GM23248 (cell line): ENCODE measurements at regions not wholly inside any gene's neighbourhood (a gene's known extent, or its start where the extent isn't known, plus 50 kb on each side); places are given as distances from the start of the nearest gene placed in this dataset.
A peak's percentile ranks its signal among the peaks of the same experiment; 100 is the strongest.

Source experiments
- DNase-seq: peaks from one replicate; pipeline ENCODE4 v3.0.0-alpha.2; 2015
- H2AFZ ChIP-seq: fragments of 200-600 bp; sonication (generic); 2 replicates; pipeline ENCODE4 v1.6.1; 2016; ENCODE audit warnings: antibody characterized with exemption
- H3F3A ChIP-seq: fragments of 200-600 bp; sonication (generic); 2 replicates; pipeline ENCODE4 v1.6.1; 2016; ENCODE audit warnings: mild to moderate bottlenecking, antibody characterized with exemption, mixed run types; ENCODE audit not compliant: insufficient read depth
- H3K27ac ChIP-seq: fragments of 200-600 bp; sonication (generic); 2 replicates; pipeline ENCODE4 v1.5.1; 2016; ENCODE audit warnings: mild to moderate bottlenecking
- H3K27me3 ChIP-seq: fragments of 200-600 bp; sonication (generic); replicated peaks from 2 replicates; pipeline ENCODE4 v1.6.1; 2016; ENCODE audit warnings: mild to moderate bottlenecking; ENCODE audit not compliant: insufficient read depth
- H3K36me3 ChIP-seq: fragments of 200-600 bp; sonication (generic); 2 replicates; pipeline ENCODE4 v1.6.1; 2016; ENCODE audit warnings: low read depth, mild to moderate bottlenecking
- H3K4me1 ChIP-seq: fragments of 200-600 bp; sonication (generic); 2 replicates; pipeline ENCODE4 v1.6.1; 2016; ENCODE audit warnings: mild to moderate bottlenecking; ENCODE audit not compliant: insufficient read depth
- H3K4me2 ChIP-seq: fragments of 200-600 bp; sonication (generic); one replicate; pipeline ENCODE4 v1.6.1; 2016; ENCODE audit warnings: mild to moderate bottlenecking; ENCODE audit not compliant: unreplicated experiment
- H3K4me3 ChIP-seq: fragments of 200-600 bp; sonication (generic); 2 replicates; pipeline ENCODE4 v1.5.1; 2016; ENCODE audit warnings: mild to moderate bottlenecking
- H3K79me2 ChIP-seq: fragments of 200-600 bp; sonication (generic); 2 replicates; pipeline ENCODE4 v1.6.1; 2016; ENCODE audit warnings: mild to moderate bottlenecking; ENCODE audit not compliant: insufficient read depth
- H3K9ac ChIP-seq: fragments of 200-600 bp; sonication (generic); 2 replicates; pipeline ENCODE4 v1.6.1; 2016; ENCODE audit warnings: mild to moderate bottlenecking
- H3K9me2 ChIP-seq: fragments of 200-600 bp; sonication (generic); 2 replicates; pipeline ENCODE4 v1.6.1; 2016; ENCODE audit warnings: mixed run types, mild to moderate bottlenecking, moderate library complexity; ENCODE audit not compliant: insufficient read depth
- H3K9me3 ChIP-seq: fragments of 200-600 bp; sonication (generic); one replicate; pipeline ENCODE4 v1.6.1; 2017; ENCODE audit warnings: low read depth
- H4K20me1 ChIP-seq: fragments of 200-600 bp; sonication (generic); 2 replicates; pipeline ENCODE4 v1.6.0; 2016; ENCODE audit not compliant: insufficient read depth
- EZH2 ChIP-seq: fragments of 200-600 bp; sonication (generic); IDR thresholded peaks from 2 replicates; pipeline ENCODE4 v1.6.1; 2018; ENCODE audit warnings: antibody characterized with exemption, mild to moderate bottlenecking; ENCODE audit not compliant: insufficient read depth, poor library complexity, severe bottlenecking
- EZH2phosphoT487 ChIP-seq: fragments of 200-600 bp; sonication (generic); IDR thresholded peaks from 2 replicates; pipeline ENCODE4 v1.6.1; 2018; ENCODE audit warnings: antibody characterized with exemption, moderate library complexity, mild to moderate bottlenecking, low read depth; ENCODE audit not compliant: insufficient read depth
- WGBS, 2 experiments: methylation state at CpG; one replicate each; pipeline ENCODE4 v1.1.6; 2015 to 2017; ENCODE audit warnings: low lambda C conversion rate in 2 of 2, low coverage in 1 of 2; ENCODE audit errors: missing lambda C conversion rate in 2 of 2; 5-methylcytosine and 5-hydroxymethylcytosine counted together
- in situ Hi-C: fragments of 300-500 bp; cut with MboI; formaldehyde crosslinking; loops from 2 replicates; pipeline ENCODE4 v1.15.0; 2020

DNA sequence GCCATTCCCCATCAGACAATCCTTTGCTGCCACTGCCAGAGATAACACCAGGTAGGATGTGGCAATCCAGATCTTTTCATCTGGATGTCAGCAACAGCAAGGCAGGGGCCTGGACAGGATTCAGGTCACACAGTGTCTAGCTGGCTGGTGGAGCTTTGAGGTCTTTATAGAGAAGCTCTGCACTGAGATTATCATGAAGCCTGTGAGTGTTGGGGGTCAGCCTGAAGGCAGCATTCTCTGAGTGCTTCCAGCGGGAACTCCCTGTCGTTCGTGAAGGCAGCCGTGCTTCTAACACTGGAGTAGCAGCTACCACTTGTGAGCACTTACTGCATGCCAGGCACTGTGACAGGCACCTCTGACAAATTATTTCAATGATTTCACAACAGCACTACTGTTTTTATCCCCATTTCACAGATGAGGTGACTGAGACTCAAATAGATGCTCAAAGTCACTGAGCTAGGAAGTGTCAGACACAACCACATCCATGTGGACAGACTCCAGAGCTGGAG is 85.7 kb downstream of the SEMA4F start:
- H3K4me1 ChIP-seq, result peaks cover 42% of the 10 kb centered on the region
- no peak overlapping the region for H3K9ac ChIP-seq
- DNase-seq, result peak; percentile 8
- H3K27me3 ChIP-seq, result no peaks in the 10 kb centered on the region
- H3K27ac ChIP-seq, result peak overlapping the region; percentile 93; the same call in 1 of the 2 replicates
- no peak overlapping the region for H2AFZ ChIP-seq
- H3K36me3 ChIP-seq, result no peaks in the 10 kb centered on the region
- no peaks in the 10 kb centered on the region for H3K9me2 ChIP-seq
- no peak overlapping the region for H3K4me3 ChIP-seq
- H3K9me3 ChIP-seq, result no peaks in the 10 kb centered on the region
- no peaks in the 10 kb centered on the region for H4K20me1 ChIP-seq
- WGBS, 2 experiments, result 77 to 86% methylated on average over 4 of the region's 4 CpGs
- in situ Hi-C loops, result no loop called here
- H3F3A ChIP-seq, result peaks cover 25% of the 10 kb centered on the region
- no peak overlapping the region for H3K4me2 ChIP-seq
- TF ChIP-seq EZH2phosphoT487, result no peak
- TF ChIP-seq EZH2, result no peak
- no peaks in the 10 kb centered on the region for H3K79me2 ChIP-seq

DNA sequence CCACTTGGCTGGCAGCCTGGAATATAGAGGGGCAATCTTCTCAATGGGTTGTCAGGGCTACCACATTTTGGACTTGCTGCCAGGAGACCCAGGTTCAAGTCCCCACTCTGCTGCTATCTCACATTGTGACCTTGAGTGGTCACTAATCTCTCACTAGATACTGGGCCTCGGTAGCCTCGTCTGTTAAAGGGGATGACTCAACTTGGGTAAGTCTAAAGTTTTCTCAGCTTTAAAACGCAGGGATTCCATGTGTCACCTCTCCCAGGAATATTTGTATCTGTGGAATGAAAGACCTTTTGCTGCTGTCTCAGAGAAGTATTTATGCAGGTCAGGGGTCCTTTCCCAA is 86.3 kb downstream of the SEMA4F start:
- H3K36me3 ChIP-seq, result no peaks in the 10 kb centered on the region
- 0 out of 2 replicates have a peak overlapping the region, but pooled peaks have one; percentile 13 for H3K4me3 ChIP-seq
- peak overlapping the region; percentile 72 for H2AFZ ChIP-seq
- no peaks in the 10 kb centered on the region for H3K27me3 ChIP-seq
- H3K9me3 ChIP-seq, result no peaks in the 10 kb centered on the region
- WGBS, 2 experiments, result 0 to 4% methylated on average over 3 of the region's 3 CpGs
- H4K20me1 ChIP-seq, result no peaks in the 10 kb centered on the region
- peak overlapping the region; percentile 44; the same call in 1 of the 2 replicates for H3K9ac ChIP-seq
- DNase-seq, result peak; percentile 84
- peaks cover 36% of the 10 kb centered on the region for H3K4me1 ChIP-seq
- no peaks in the 10 kb centered on the region for H3K79me2 ChIP-seq
- TF ChIP-seq EZH2 (no peak), EZH2phosphoT487 (no peak)
- H3F3A ChIP-seq, result peaks cover 23% of the 10 kb centered on the region
- no peaks in the 10 kb centered on the region for H3K9me2 ChIP-seq
- H3K27ac ChIP-seq, result peak overlapping the region; percentile 93
- H3K4me2 ChIP-seq, result peak overlapping the region; percentile 33
- in situ Hi-C loops, result no loop called here

DNA sequence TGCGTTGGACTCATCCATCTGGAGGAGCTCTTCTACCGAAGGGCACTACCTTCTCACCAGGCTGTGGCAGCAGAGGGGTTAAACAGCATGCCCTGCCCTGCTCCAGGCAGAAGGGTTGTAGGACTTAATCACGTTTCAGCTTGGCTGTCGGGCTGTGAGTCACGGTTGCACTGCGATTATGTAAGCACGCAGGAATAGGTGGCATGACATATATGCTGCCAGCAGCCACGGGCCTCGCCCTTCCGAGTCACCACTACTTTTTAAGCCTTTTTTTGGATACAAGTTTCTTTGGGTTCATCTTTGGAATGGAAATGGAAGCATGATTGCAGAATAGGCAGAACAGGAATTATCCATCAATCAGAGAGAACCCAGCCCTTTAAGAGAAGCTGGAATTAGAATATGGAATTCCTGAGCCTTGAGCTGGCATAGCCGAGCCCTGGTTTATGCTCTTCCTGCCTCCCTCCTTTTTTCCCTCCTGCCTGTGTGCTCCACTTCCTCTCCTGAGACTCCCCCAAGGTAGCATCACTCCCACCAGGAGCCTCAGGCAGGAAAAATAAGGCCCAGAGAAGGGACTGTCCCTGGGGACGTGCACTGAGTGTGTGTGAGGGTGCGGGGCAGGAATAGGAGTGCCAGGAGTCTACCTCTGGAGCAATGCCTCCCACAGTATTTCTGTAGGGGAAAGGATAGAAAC is 86.8 kb downstream of the SEMA4F start:
- Histone ChIP-seq H3K9me3 (no peaks in the 10 kb centered on the region), H2AFZ (peak overlapping the region; percentile 72), H3K4me1 (peaks cover 31% of the 10 kb centered on the region), H3K9ac (peak overlapping the region; percentile 57), H3K9me2 (no peaks in the 10 kb centered on the region), H4K20me1 (no peaks in the 10 kb centered on the region), H3K79me2 (no peaks in the 10 kb centered on the region), H3K4me2 (peak overlapping the region; percentile 79), H3F3A (peaks cover 18% of the 10 kb centered on the region), H3K27me3 (no peaks in the 10 kb centered on the region), H3K4me3 (peak overlapping the region; percentile 13; the same call in 1 of the 2 replicates), H3K36me3 (no peaks in the 10 kb centered on the region), H3K27ac (peak overlapping the region; percentile 93)
- no peak for TF ChIP-seq EZH2
- TF ChIP-seq EZH2phosphoT487, result no peak
- 11 to 12% methylated on average over 13 of the region's 13 CpGs for WGBS, 2 experiments
- peak; percentile 99 for DNase-seq
- in situ Hi-C loops, result no loop called here

DNA sequence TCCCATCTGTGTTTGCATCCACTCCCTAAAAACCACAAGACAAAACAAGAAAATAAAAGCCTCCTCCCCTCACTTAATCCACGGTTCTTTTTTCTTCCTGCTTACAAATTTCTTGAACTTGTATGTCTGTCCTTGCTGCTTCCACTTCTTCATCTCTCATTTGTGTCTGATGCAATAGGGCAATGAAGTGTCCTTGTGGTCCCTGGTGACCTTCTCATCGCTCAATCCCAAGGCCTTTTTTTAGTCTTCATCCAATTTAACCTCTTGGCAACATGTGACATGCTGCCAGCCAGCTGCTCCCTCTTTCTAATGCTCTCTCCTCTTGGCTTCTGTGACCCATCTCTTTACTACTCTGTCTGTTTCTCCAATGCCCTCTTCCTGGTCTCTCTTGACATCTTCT is 87.6 kb downstream of the SEMA4F start:
- Histone ChIP-seq H2AFZ (peak overlapping the region; percentile 72), H3K27ac (peak overlapping the region; percentile 93), H3K36me3 (no peaks in the 10 kb centered on the region), H3K4me3 (no peak overlapping the region), H3K9ac (peak overlapping the region; percentile 57), H3K9me3 (no peaks in the 10 kb centered on the region), H3K9me2 (no peaks in the 10 kb centered on the region), H3K4me1 (peaks cover 30% of the 10 kb centered on the region), H4K20me1 (no peaks in the 10 kb centered on the region), H3K27me3 (no peaks in the 10 kb centered on the region), H3F3A (peaks cover 18% of the 10 kb centered on the region), H3K79me2 (no peaks in the 10 kb centered on the region), H3K4me2 (peak overlapping the region; percentile 79)
- no peak for TF ChIP-seq EZH2phosphoT487
- no peak for TF ChIP-seq EZH2
- peak; percentile 32 for DNase-seq
- 23 to 30% methylated on average over 2 of the region's 2 CpGs for WGBS, 2 experiments
- in situ Hi-C loops, result no loop called here
